ENCODE measurements at regions not wholly inside any gene's neighbourhood (a gene's known extent, or its start where the extent isn't known, plus 50 kb on each side); places are given as distances from the start of the nearest gene placed in this dataset.

DNA sequence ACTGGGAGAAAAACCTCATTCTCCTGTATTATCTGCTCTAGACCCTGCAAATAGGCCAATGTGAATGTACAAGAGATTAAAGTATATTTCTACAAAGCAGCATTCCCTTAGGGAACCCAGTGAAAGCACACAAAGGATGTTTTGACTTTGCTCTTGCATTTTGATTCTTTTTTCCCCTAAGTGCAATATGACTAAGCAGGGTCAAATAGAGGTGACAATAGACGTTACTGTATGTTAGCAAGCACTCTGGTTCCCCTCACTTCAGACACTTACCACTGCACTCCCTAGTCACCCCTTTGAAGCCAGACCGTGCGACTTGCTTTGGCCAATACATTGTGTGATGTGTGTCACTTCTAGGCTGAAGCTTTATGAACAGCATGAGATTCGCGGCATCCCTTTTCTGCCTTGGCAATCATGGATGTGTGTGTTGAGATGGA, 209.7 kb downstream of the RHOU start:
- TF ChIP-seq POLR2AphosphoS5 (IDR thresholded peaks at IDR 0.05): no peak
- TF ChIP-seq, protein P1, sequence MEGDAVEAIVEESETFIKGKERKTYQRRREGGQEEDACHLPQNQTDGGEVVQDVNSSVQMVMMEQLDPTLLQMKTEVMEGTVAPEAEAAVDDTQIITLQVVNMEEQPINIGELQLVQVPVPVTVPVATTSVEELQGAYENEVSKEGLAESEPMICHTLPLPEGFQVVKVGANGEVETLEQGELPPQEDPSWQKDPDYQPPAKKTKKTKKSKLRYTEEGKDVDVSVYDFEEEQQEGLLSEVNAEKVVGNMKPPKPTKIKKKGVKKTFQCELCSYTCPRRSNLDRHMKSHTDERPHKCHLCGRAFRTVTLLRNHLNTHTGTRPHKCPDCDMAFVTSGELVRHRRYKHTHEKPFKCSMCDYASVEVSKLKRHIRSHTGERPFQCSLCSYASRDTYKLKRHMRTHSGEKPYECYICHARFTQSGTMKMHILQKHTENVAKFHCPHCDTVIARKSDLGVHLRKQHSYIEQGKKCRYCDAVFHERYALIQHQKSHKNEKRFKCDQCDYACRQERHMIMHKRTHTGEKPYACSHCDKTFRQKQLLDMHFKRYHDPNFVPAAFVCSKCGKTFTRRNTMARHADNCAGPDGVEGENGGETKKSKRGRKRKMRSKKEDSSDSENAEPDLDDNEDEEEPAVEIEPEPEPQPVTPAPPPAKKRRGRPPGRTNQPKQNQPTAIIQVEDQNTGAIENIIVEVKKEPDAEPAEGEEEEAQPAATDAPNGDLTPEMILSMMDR (IDR thresholded peaks at IDR 0.05): no peak

Measured in prostate gland (tissue), 2 donors.